Spinal cord (tissue), 9 donors: ENCODE measurements at regions not wholly inside any gene's neighbourhood (a gene's known extent, or its start where the extent isn't known, plus 50 kb on each side); places are given as distances from the start of the nearest gene placed in this dataset.

Source experiments
- DNase-seq, 6 donors: peaks; one replicate each; pipeline versions ENCODE4 v3.0.0 to v3.0.0-alpha.2; 2013 to 2015; ENCODE audit warnings: low spot score in 6 of 6, low read depth in 4 of 6
- H3K27ac ChIP-seq: one replicate; pipeline ENCODE4 v1.5.1; 2013; ENCODE audit warnings: low read depth, low read length, control low read depth
- H3K27me3 ChIP-seq: one replicate; pipeline ENCODE4 v1.6.1; 2013; ENCODE audit warnings: low read length; ENCODE audit not compliant: control insufficient read depth, insufficient read depth
- H3K36me3 ChIP-seq: one replicate; pipeline ENCODE4 v1.6.1; 2013; ENCODE audit warnings: low read length; ENCODE audit not compliant: control insufficient read depth, insufficient read depth
- H3K4me1 ChIP-seq: one replicate; pipeline ENCODE4 v1.6.1; 2013; ENCODE audit warnings: low read length; ENCODE audit not compliant: control insufficient read depth, insufficient read depth
- H3K4me3 ChIP-seq: one replicate; pipeline ENCODE4 v1.5.1; 2013; ENCODE audit warnings: low read depth, low read length, control low read depth
- H3K9me3 ChIP-seq: one replicate; pipeline ENCODE4 v1.6.1; 2013; ENCODE audit warnings: low read length; ENCODE audit not compliant: control insufficient read depth, insufficient read depth
- WGBS: methylation state at CpG from one replicate; pipeline ENCODE4 v1.1.5; 2013; ENCODE audit warnings: missing lambda C conversion rate; ENCODE audit not compliant: insufficient coverage; 5-methylcytosine and 5-hydroxymethylcytosine counted together
- donor health status: healthy.

- no peak for DNase-seq
- H3K36me3 ChIP-seq, result no peaks in the 10 kb centered on the region
- H3K4me3 ChIP-seq, result no peak overlapping the region
- WGBS, result 39% methylated on average over 2 of the region's 5 CpGs
- no peak overlapping the region for H3K27ac ChIP-seq
- H3K27me3 ChIP-seq, result no peaks in the 10 kb centered on the region
- no peaks in the 10 kb centered on the region for H3K9me3 ChIP-seq
- peaks cover 3% of the 10 kb centered on the region for H3K4me1 ChIP-seq
These were observed 195.4 kb upstream of the MAMLD1 start for GRCh38 chrX:150167482-150168324.

- Histone ChIP-seq H3K9me3 (peaks cover 4% of the 10 kb centered on the region), H3K36me3 (no peaks in the 10 kb centered on the region), H3K27me3 (no peaks in the 10 kb centered on the region), H3K27ac (no peak overlapping the region), H3K4me3 (no peak overlapping the region), H3K4me1 (no peaks in the 10 kb centered on the region)
- no peak for DNase-seq
These were observed 181.0 kb upstream of the MAMLD1 start for GRCh38 chrX:150182161-150182560.

- Histone ChIP-seq H3K4me1 (no peaks in the 10 kb centered on the region), H3K36me3 (no peaks in the 10 kb centered on the region), H3K9me3 (no peaks in the 10 kb centered on the region), H3K27me3 (no peaks in the 10 kb centered on the region), H3K4me3 (no peak overlapping the region), H3K27ac (no peak overlapping the region)
- no peak for DNase-seq
- 67% methylated on average over 2 of the region's 3 CpGs for WGBS
These were observed 178.6 kb upstream of the MAMLD1 start for GRCh38 chrX:150184491-150184890.

GRCh38 chrX:150185766-150186165, 177.4 kb upstream of the MAMLD1 start:
- H3K27me3 ChIP-seq, result no peaks in the 10 kb centered on the region
- WGBS, result 85% methylated on average over 4 of the region's 5 CpGs
- H3K36me3 ChIP-seq, result no peaks in the 10 kb centered on the region
- no peak overlapping the region for H3K4me3 ChIP-seq
- H3K27ac ChIP-seq, result no peak overlapping the region
- H3K9me3 ChIP-seq, result no peaks in the 10 kb centered on the region
- H3K4me1 ChIP-seq, result no peaks in the 10 kb centered on the region
- DNase-seq, result no peak

- 80% methylated on average over 1 of the region's 5 CpGs for WGBS
These were observed 170.3 kb upstream of the MAMLD1 start for GRCh38 chrX:150192816-150193215.

GRCh38 chrX:150196285-150196684, 166.8 kb upstream of the MAMLD1 start:
- DNase-seq, result no peak
- Histone ChIP-seq H3K4me3 (no peak overlapping the region), H3K9me3 (no peaks in the 10 kb centered on the region), H3K27ac (no peak overlapping the region), H3K4me1 (peaks cover 15% of the 10 kb centered on the region), H3K36me3 (no peaks in the 10 kb centered on the region), H3K27me3 (no peaks in the 10 kb centered on the region)
- WGBS, result 30% methylated on average over 2 of the region's 3 CpGs

More at GRCh38 chrX:150192816-150193215, 170.3 kb upstream of the MAMLD1 start:
- H3K27ac ChIP-seq, result no peak overlapping the region
- H3K27me3 ChIP-seq, result no peaks in the 10 kb centered on the region
- H3K4me1 ChIP-seq, result no peaks in the 10 kb centered on the region
- no peak for DNase-seq
- no peaks in the 10 kb centered on the region for H3K9me3 ChIP-seq
- no peak overlapping the region for H3K4me3 ChIP-seq
- no peaks in the 10 kb centered on the region for H3K36me3 ChIP-seq

- no peaks in the 10 kb centered on the region for H3K9me3 ChIP-seq
- no peaks in the 10 kb centered on the region for H3K27me3 ChIP-seq
- H3K27ac ChIP-seq, result no peak overlapping the region
- no peak overlapping the region for H3K4me3 ChIP-seq
- peaks cover 15% of the 10 kb centered on the region for H3K4me1 ChIP-seq
- H3K36me3 ChIP-seq, result no peaks in the 10 kb centered on the region
- WGBS, result 84% methylated on average over 2 of the region's 2 CpGs
- no peak for DNase-seq
These were observed 165.7 kb upstream of the MAMLD1 start for GRCh38 chrX:150197388-150197787.

GRCh38 chrX:150198776-150199175, 164.3 kb upstream of the MAMLD1 start:
- H3K27me3 ChIP-seq, result no peaks in the 10 kb centered on the region
- H3K4me3 ChIP-seq, result no peak overlapping the region
- no peaks in the 10 kb centered on the region for H3K36me3 ChIP-seq
- H3K27ac ChIP-seq, result no peak overlapping the region
- H3K4me1 ChIP-seq, result peaks cover 15% of the 10 kb centered on the region
- DNase-seq, result no peak
- no peaks in the 10 kb centered on the region for H3K9me3 ChIP-seq
- 61% methylated on average over 2 of the region's 2 CpGs for WGBS

- no peak for DNase-seq
- Histone ChIP-seq H3K27me3 (no peaks in the 10 kb centered on the region), H3K4me3 (no peak overlapping the region), H3K27ac (no peak overlapping the region), H3K9me3 (no peaks in the 10 kb centered on the region), H3K4me1 (peaks cover 15% of the 10 kb centered on the region), H3K36me3 (no peaks in the 10 kb centered on the region)
- 58% methylated on average over 3 of the region's 5 CpGs for WGBS
These were observed 163.9 kb upstream of the MAMLD1 start for GRCh38 chrX:150199181-150199580.

- DNase-seq, result peak in 2 of 6 donors; percentile 21 to 44
- H3K4me3 ChIP-seq, result no peak overlapping the region
- H3K4me1 ChIP-seq, result peaks cover 15% of the 10 kb centered on the region
- 29% methylated on average over 2 of the region's 3 CpGs for WGBS
- no peaks in the 10 kb centered on the region for H3K9me3 ChIP-seq
- no peak overlapping the region for H3K27ac ChIP-seq
- H3K27me3 ChIP-seq, result no peaks in the 10 kb centered on the region
- H3K36me3 ChIP-seq, result no peaks in the 10 kb centered on the region
These were observed 163.3 kb upstream of the MAMLD1 start for GRCh38 chrX:150199803-150200202.
